ENCODE measurements at regions not wholly inside any gene's neighbourhood (a gene's known extent, or its start where the extent isn't known, plus 50 kb on each side); places are given as distances from the start of the nearest gene placed in this dataset.

DNA sequence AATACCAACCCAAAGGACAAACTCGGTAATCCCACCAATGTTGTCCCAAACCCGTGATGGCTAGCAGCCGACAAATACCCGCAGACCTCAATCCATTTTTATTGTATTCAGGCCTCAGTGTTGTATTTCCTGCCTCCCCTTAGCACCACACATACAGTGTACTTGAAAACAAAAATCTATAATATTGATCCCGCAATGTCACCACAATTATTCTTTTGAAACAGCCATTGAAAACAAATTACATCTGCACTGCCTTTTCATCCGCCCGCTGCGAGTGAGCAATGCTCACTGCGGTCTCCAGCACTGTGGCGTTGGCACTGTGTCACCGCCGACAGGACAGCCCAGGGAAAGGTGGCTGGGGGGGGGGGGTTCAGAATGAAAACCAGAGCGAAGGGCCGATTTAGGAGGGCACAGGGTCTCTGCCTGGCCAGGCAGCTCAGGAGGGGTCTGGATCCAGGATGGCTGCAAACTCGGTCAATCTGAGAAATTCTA lies 385.8 kb upstream of the ZNF507 start:
- TF ChIP-seq GABPA (IDR thresholded peaks at IDR 0.05; ENCODE audit: low read depth) (no peak), POLR2AphosphoS5 (IDR thresholded peaks at IDR 0.05; ENCODE audit: low read depth) (no peak), SPI1 (IDR thresholded peaks at IDR 0.05; ENCODE audit: borderline replicate concordance, low read depth) (no peak)
- no peak overlapping the region for H3K27ac ChIP-seq (replicated peaks)
- no peaks in the 10 kb centered on the region for H3K27me3 ChIP-seq (ENCODE audit: insufficient read depth, poor library complexity, severe bottlenecking)
- DNase-seq (ENCODE audit: low read depth in 1 of 2, low spot score in 1 of 2): no peak
- no peak overlapping the region for H3K4me3 ChIP-seq (replicated peaks; ENCODE audit: insufficient read depth, low read length)

DNA sequence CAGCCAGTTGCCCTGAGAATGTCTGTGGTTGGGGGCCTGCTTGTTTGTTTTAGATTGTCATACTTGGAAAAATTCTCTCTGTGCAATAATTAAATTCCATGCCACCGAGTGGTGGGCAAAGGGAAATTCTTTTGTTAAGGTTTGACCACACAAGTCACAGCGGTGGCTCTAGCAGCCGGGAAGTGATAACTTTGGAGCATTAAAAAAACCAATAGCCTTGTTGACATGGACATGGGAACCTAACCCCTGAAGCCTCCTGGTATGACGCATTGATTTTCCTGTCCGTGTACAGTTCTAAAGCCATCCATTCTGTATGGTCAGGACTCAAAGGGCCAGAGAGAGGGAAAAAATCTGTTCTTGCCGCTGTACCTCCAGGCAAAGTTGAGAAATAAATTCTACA lies 384.9 kb upstream of the ZNF507 start:
- H3K4me3 ChIP-seq (replicated peaks; ENCODE audit: insufficient read depth, low read length): no peak overlapping the region
- no peak for TF ChIP-seq POLR2AphosphoS5 (IDR thresholded peaks at IDR 0.05; ENCODE audit: low read depth)
- TF ChIP-seq, protein P1, sequence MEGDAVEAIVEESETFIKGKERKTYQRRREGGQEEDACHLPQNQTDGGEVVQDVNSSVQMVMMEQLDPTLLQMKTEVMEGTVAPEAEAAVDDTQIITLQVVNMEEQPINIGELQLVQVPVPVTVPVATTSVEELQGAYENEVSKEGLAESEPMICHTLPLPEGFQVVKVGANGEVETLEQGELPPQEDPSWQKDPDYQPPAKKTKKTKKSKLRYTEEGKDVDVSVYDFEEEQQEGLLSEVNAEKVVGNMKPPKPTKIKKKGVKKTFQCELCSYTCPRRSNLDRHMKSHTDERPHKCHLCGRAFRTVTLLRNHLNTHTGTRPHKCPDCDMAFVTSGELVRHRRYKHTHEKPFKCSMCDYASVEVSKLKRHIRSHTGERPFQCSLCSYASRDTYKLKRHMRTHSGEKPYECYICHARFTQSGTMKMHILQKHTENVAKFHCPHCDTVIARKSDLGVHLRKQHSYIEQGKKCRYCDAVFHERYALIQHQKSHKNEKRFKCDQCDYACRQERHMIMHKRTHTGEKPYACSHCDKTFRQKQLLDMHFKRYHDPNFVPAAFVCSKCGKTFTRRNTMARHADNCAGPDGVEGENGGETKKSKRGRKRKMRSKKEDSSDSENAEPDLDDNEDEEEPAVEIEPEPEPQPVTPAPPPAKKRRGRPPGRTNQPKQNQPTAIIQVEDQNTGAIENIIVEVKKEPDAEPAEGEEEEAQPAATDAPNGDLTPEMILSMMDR (IDR thresholded peaks at IDR 0.05; ENCODE audit: insufficient read depth, low read length): no peak
- no peak for TF ChIP-seq GABPA (IDR thresholded peaks at IDR 0.05; ENCODE audit: low read depth)
- no peak for TF ChIP-seq SPI1 (IDR thresholded peaks at IDR 0.05; ENCODE audit: borderline replicate concordance, low read depth)
- TF ChIP-seq, protein P2, sequence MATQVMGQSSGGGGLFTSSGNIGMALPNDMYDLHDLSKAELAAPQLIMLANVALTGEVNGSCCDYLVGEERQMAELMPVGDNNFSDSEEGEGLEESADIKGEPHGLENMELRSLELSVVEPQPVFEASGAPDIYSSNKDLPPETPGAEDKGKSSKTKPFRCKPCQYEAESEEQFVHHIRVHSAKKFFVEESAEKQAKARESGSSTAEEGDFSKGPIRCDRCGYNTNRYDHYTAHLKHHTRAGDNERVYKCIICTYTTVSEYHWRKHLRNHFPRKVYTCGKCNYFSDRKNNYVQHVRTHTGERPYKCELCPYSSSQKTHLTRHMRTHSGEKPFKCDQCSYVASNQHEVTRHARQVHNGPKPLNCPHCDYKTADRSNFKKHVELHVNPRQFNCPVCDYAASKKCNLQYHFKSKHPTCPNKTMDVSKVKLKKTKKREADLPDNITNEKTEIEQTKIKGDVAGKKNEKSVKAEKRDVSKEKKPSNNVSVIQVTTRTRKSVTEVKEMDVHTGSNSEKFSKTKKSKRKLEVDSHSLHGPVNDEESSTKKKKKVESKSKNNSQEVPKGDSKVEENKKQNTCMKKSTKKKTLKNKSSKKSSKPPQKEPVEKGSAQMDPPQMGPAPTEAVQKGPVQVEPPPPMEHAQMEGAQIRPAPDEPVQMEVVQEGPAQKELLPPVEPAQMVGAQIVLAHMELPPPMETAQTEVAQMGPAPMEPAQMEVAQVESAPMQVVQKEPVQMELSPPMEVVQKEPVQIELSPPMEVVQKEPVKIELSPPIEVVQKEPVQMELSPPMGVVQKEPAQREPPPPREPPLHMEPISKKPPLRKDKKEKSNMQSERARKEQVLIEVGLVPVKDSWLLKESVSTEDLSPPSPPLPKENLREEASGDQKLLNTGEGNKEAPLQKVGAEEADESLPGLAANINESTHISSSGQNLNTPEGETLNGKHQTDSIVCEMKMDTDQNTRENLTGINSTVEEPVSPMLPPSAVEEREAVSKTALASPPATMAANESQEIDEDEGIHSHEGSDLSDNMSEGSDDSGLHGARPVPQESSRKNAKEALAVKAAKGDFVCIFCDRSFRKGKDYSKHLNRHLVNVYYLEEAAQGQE (IDR thresholded peaks at IDR 0.05; ENCODE audit: insufficient replicate concordance, low read depth): no peak
- no peaks in the 10 kb centered on the region for H3K27me3 ChIP-seq (ENCODE audit: insufficient read depth, poor library complexity, severe bottlenecking)
- DNase-seq (ENCODE audit: low read depth in 1 of 2, low spot score in 1 of 2): no peak
- H3K27ac ChIP-seq (replicated peaks): no peak overlapping the region

DNA sequence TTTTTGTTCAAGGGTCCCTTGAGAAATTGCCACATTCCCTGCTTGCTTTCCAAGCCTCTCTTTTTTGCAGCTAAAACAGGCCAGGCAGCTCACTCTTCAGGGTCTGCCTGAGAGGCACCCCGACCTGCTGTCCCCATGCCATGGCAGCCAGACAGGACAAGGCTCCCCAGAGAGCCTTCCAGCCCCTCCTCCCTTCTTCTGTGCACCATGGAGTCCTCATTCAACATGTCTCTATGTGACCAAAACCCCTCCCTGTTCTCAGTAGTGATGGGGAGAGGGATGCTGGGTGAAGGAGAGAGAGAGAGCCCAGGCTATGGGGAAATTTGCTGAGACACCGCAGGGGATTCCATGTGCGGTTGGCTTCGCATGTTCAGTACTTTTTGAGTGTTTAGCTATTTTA lies 384.2 kb upstream of the ZNF507 start:
- no peak for DNase-seq (ENCODE audit: low read depth in 1 of 2, low spot score in 1 of 2)
- Histone ChIP-seq H3K27ac (replicated peaks) (no peak overlapping the region), H3K4me3 (replicated peaks; ENCODE audit: insufficient read depth, low read length) (no peak overlapping the region), H3K27me3 (ENCODE audit: insufficient read depth, poor library complexity, severe bottlenecking) (no peaks in the 10 kb centered on the region)
- TF ChIP-seq, protein P2 (IDR thresholded peaks at IDR 0.05; ENCODE audit: insufficient replicate concordance, low read depth): no peak
- TF ChIP-seq POLR2AphosphoS5 (IDR thresholded peaks at IDR 0.05; ENCODE audit: low read depth) (no peak), GABPA (IDR thresholded peaks at IDR 0.05; ENCODE audit: low read depth) (no peak)
- TF ChIP-seq, protein P1 (IDR thresholded peaks at IDR 0.05; ENCODE audit: insufficient read depth, low read length): no peak

DNA sequence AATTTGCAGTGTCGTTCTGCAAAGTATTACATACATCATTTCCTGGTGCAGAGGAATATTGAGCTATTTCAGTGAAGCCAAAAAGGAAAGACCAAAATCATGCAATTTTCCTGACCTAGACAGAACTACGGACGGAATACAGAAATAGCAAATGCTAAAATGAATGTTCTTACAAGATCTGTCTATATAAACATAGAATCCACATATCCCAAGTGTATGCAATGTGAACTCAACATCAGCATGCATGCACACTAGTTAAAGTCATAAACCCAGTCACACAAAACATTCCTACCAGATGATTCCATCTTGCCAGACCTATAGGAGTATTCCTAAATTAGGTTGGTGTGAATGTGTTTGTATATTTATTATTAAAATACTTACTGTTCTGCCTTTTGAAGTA lies 383.7 kb upstream of the ZNF507 start:
- TF ChIP-seq, protein P1 (IDR thresholded peaks at IDR 0.05; ENCODE audit: insufficient read depth, low read length): no peak
- TF ChIP-seq GABPA (IDR thresholded peaks at IDR 0.05; ENCODE audit: low read depth): no peak
- Histone ChIP-seq H3K27ac (replicated peaks) (no peak overlapping the region), H3K27me3 (ENCODE audit: insufficient read depth, poor library complexity, severe bottlenecking) (no peaks in the 10 kb centered on the region), H3K4me3 (replicated peaks; ENCODE audit: insufficient read depth, low read length) (no peak overlapping the region)
- no peak for DNase-seq (ENCODE audit: low read depth in 1 of 2, low spot score in 1 of 2)

Measured in HL-60 (cell line).